PC-3 (cell line): ENCODE measurements at regions not wholly inside any gene's neighbourhood (a gene's known extent, or its start where the extent isn't known, plus 50 kb on each side); places are given as distances from the start of the nearest gene placed in this dataset.

Source experiments
- EZH2 ChIP-seq: fragments of 300-600 bp; sonication (generic); IDR thresholded peaks from one replicate; pipeline ENCODE4 v1.6.1; 2017; ENCODE audit warnings: antibody characterized with exemption, mild to moderate bottlenecking, low read length; ENCODE audit not compliant: unreplicated experiment
- TF ChIP-seq, protein P1 (sequence below): fragments of 300-600 bp; sonication (generic); conservative IDR thresholded peaks from 2 replicates; pipeline ENCODE4 v1.5.1; 2017; ENCODE audit warnings: antibody characterized with exemption, low read depth, mild to moderate bottlenecking, low read length

DNA sequence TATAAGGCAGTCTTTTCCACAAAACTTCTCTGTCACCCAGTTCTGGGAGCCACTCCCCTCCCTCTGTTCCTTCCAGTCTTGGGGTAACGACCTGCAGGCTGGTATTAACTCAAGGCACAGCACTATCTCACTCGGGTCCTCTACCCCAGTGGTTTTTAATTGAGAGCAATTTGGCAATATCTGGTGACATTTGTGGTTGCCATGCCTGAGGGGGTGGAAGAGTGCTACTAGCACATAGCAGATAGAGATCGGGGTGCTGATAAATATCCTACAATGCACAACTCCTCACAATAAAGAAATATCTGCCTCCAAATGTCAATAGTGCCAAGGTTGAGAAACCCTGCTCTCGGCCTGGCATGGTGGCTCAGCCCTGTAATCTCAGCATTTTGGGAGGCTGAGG is 117.7 kb upstream of the ABCC4 start:
- TF ChIP-seq, protein P1, sequence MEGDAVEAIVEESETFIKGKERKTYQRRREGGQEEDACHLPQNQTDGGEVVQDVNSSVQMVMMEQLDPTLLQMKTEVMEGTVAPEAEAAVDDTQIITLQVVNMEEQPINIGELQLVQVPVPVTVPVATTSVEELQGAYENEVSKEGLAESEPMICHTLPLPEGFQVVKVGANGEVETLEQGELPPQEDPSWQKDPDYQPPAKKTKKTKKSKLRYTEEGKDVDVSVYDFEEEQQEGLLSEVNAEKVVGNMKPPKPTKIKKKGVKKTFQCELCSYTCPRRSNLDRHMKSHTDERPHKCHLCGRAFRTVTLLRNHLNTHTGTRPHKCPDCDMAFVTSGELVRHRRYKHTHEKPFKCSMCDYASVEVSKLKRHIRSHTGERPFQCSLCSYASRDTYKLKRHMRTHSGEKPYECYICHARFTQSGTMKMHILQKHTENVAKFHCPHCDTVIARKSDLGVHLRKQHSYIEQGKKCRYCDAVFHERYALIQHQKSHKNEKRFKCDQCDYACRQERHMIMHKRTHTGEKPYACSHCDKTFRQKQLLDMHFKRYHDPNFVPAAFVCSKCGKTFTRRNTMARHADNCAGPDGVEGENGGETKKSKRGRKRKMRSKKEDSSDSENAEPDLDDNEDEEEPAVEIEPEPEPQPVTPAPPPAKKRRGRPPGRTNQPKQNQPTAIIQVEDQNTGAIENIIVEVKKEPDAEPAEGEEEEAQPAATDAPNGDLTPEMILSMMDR, result no peak
- TF ChIP-seq EZH2, result no peak
